Stimulated activated CD4-positive, alpha-beta T cell treated with anti-CD3 and anti-CD28 coated beads, Interleukin-1b, Interleukin-23, amount 100 ng/mL, for 1 hour (primary cell): ENCODE measurements at regions not wholly inside any gene's neighbourhood (a gene's known extent, or its start where the extent isn't known, plus 50 kb on each side); places are given as distances from the start of the nearest gene placed in this dataset.
"Not testable (repeated sequence)": the region's sequence is repeated elsewhere in the genome, so short reads cannot be mapped to it uniquely, and the experiment has no call there.

ENCODE experiments used
- DNase-seq, 2 donors: peaks; one replicate each; pipeline ENCODE4 v3.0.0-alpha.2; 2020; ENCODE audit warnings: low read depth in 2 of 2

DNA sequence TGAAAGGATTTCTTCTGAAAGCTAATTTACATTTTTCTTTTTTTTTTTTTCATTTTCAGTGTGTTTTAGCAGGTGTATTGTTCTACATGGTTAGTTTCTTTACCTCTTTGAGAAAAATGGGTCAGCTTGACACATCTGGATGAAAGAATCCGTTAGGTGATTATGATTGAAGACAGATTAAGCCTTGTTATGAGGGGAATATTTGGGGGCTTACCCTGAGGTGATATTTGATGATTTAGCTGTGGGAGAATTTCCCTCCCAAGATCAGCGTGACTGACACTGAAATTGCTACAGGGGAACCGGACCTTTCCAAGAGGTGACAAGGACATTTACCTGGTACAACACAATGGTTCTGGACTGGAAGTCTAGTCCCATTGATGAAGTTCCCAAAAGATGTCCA lies 147.5 kb downstream of the NFKBIZ start:
- DNase-seq: no peak

DNA sequence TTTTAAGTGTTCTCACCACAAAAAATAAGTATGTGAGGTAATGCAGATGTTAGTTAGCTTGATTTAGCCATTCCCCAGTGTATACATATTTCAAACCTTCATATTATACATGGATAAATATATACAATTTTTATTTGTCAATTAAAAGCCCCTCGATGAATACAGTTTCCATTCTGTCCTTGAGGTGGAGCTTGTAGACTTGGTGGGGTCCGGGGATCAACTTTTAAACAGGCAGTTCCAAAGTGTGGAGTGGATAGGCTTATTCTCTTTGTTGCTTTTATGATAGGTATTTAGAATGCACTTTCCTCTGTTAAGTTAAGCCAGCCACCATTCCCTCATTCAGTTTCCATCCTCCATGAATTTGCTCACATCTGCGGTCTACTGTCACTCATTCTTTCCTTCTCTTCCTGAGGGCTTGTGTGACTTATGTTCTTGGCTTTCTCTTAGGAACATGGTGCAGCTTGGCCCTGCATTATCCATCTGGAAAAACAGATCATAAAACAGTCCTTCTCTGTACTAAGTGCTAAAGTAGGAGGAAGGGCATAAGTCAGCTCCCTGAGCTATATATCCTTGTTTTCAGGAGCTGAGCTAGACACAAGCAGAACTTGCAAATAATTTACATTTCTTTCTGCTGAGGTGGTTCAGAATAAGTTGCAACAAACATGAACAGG lies 149.1 kb downstream of the NFKBIZ start:
- no peak for DNase-seq

DNA sequence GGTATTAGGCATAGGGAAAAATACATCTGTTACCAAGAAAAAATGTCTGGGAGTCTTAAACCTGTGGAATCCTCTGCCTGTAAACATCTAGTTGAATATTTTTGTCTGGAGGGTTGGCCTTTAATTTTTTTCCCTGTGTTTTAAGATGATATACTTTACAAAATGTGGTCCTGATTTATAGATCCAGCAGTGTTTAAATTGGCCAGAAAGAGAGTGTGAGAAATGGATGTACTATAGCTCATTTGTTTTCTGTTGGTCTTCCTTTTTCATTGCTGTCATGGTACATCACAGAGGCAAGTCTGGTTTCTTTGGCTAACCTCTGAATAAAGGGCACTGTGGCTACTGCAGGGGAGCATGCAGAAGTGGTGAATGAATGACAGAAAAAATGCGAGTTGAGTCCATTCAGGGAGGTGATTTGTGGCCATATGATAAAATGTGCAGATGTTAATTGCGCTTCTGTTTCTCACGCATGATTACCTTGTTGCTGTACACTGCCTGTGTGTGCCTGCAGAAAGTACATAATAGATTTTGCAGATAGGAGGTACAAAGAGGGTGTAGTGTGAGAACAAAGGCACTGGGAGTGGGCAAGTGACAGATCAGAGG lies 150.0 kb downstream of the NFKBIZ start:
- no peak for DNase-seq

DNA sequence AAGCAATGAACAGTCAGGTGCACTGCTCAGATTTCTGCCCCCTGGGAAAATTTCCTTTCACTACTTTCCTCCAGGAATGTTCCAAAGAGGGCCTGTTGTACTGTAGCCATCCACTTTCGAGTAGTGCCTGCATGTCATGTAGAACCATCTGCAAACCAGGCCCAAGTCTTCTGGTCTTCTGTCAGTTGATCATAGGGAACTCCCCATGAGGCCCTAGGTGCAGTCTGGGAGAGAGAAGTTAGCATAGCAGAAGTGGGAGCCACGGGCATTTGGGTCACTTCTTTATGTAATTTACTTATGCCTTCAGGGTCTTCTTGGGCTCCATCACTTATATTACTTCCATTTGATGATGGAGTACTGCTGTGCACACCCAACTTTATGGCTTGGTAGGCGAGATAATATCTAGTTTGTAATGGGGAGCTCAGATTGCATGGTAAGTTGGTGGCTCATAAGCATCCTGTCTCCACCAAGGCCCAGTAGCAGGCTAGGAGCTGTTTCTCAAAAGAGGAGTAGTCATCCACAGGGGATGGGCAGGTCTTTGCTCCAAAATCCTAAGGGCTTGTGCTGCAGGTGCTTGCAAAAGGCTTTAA lies 151.4 kb downstream of the NFKBIZ start:
- DNase-seq: no peak

DNA sequence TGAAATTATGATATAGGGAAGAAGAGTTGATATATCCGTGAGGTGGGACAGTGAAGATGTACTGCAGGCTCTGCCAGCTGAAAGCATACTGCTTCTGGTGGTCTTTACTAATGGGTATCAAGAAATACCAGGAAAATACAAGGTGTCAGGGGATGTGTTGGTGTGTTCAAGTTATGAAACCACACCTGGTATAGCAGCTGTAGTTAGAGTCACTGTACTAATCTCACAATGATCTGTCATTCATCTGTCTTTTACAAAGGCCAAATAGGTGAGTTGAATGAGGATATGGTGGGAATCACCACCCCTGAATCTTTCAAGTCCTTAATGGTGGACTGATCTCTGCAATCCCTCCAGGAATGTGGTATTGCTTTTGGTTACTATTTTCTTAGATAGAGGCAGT lies 152.7 kb downstream of the NFKBIZ start:
- no peak for DNase-seq

DNA sequence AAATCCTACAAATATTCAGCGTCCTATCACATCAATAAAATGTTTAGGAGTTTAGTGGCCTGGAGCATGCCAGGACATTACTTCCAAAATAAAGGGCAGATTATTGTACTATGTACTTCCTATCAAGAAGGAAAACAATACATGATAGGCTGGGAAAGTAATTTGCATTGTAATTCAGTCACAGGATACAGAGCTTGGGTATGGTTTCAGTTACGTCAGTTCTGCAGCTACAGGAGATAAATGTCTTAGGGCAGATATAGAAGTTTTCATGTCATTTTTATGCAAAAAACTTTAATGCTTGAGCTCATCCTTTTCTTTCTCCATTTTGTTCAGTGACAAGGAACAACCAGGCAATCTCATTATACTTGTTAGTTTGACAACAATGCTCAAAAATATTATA lies 155.2 kb downstream of the NFKBIZ start:
- no peak for DNase-seq

DNA sequence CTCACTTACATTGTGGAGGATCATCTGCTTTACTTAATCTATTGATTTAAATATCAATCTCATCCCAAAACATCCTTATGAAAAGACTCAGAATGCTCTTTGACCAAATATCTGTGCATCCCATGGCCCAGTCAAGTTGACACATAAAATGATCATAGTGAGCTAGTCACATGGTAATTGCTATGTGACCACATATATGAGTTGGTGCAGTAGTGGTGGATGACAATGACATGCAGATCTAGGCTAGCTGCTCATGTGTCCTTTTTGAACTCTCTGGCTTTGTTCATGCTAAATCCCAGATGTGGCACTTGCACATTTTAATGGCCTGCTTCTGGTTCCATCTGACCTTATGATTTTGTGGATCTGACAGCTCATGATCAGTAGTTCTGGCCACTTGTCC lies 156.2 kb downstream of the NFKBIZ start:
- DNase-seq: no peak

DNA sequence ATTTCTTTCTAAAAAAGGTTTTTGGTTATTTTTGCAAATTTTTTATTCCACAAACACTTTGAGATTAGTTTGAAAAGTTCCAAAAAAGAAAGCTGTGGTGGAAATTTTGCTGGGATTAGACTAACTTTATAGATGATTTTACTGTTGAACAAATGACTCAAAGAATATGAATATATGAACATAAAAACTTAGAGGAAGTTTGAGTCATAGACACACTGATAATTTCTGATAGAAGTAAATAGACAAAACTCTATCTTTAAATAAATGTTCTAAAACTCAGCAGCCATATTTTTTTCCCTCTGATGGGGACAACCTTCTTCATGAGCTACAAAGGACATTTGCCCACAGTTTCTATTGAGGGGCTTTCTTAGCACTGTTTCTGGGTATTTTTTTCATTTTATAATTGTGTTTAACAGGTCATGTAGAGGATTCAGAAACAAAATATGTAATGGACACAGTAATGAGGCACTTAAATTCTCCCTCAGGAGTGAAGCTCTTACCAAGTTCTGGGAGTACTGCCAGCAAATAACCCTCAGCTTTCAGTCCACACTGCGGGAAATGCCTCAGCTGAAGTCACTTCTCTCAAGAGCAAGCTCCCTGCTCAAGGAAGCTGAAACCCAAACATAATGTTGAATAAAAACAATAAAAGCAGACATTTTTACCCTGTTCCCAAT lies 157.6 kb downstream of the NFKBIZ start:
- DNase-seq: no peak

DNA sequence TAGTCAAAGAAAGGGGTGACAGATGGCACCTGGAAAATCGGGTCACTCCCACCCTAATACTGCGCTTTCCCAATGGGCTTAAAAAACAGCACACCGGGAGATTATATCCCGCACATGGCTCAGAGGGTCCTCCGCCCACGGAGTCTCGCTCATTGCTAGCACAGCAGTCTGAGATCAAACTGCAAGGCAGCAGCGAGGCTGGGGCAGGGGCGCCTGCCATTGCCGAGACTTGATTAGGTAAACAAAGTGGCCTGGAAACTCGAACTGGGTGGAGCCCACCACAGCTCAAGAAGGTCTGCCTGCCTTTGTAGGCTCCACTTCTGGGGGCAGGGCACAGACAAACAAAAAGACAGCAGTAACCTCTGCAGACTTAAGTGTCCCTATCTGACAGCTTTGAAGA lies 159.1 kb downstream of the NFKBIZ start:
- not testable (repeated sequence) for DNase-seq

DNA sequence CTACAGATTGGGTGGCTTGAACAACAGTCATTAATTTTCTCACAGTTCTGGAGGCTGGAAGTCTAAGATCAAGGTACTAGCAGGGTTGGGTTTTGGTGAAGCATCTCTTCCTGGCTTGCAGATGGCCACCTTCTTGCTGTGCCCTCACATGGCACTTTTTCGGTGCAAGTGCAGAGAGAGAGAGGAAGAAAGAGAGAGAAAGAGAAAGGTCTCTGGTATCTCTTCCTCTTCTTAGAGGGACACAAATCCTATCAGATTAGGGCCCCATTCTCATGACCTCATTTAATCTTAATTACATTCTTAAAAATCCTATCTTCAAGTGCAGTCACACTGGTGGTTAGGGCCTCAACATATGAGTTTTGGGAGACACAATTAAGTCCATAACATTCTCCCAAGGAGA lies 167.1 kb downstream of the NFKBIZ start:
- no peak for DNase-seq

DNA sequence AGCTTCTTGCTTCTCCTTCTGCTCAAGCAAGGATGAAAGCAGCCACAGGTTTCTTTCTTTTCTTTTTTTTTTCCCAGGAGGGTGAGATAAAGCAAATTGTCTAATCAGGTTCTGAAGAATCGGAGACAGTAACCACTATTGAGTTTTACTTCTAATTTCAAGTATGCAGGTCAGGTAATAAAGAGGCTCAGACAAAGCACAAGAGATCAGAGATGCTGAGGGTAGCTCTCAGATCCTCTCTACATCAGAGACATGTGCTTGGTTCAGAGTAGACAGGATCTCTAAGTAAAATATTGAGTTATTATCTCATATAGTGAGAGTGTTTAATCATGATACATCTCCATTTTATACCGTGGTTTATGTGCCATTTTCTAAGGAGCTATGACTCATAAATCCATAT lies 168.5 kb downstream of the NFKBIZ start:
- no peak for DNase-seq

DNA sequence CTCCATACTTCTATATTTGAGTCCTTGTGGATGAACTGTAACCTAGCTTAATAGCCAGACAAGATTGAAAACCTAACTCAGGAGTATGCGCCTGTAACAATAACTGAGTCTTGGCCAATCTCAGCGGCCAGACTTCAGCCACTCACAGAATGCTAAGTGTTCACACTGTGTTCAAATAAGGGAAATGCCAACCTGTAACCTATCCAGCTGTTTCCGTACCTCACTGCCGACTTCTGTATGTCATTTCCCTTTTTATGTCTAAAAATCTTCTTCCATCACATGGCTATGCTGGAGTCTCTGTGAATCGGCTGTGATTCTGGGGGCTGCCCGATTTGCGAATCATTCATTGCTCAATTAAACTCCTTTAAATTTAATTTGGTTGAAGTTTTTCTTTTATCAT lies 169.2 kb downstream of the NFKBIZ start:
- no peak for DNase-seq

DNA sequence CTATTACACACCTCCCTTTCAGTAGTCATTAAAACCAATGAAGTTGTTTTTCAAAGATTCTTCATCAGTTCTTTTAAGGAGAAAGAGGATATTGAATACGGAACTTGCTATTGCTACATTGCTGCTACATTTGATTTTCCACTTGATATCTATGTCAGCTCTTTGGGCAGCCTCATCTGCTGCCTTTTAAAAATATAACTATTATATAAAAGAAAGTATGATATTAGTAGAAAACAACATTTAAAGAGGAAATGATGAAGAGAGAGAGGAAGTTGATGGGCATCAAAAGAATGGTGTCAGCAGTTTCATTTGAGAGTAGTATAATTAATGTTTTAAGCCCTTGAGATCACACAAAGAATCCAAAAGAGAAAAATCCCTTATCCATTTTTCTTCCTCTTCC lies 171.4 kb downstream of the NFKBIZ start:
- DNase-seq: no peak

DNA sequence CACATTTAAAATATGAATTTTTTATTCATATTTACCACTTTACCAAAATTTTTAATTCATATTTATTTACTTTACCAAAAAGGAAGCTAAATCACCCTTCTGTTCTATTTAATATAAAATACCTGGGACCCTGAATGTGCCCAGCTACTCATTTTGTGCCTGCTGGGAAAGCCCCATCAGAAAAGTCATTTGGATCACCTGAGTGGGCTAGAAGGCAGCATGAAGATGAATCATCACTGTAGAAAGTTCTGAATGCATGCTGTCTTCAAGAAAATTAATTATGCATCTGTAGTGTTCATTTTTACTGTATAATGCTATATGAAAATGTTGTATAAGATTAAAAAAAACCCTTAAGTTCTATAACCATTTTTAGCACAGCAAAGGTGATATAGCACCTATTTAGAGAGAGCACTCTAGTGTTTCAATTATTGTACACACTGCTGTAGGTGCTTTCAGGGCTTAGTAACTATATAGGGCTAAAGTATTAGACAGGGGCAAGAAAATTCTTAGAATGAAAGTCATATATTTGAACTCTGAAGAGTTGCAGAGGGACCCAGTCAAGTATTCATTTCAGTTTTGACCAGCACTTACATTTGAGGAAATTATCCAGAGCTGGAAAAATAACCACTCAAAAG lies 175.1 kb downstream of the NFKBIZ start:
- no peak for DNase-seq

DNA sequence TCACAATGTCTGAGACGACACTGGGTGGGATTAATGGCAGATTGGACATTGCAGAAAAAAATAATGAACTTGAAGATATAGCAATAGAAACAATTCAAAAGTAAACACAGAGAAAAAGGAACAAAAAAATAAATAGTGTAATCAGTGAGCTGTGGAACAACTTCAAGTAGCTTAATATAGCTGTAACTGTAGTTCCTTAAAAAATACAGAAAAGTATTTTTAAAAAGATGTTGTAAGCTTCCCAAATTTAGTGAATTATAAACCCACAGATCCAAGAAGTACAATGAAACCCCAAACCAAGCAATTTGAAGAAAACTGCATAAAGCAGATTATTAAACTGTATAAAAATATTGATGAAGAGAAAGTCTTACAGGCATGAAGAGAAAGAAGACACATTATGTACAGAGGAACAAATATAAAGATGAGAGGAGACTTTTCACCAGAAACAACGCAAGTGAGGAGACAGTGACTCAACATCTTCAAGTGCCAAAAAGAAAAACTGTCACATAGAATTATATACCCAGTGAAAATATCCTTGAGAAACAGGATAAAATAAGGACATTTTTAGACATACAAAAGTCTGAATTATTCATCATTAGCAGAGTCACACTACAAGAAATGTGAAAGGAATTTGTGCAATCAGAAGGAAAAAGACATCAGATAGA lies 176.4 kb downstream of the NFKBIZ start:
- no peak for DNase-seq

DNA sequence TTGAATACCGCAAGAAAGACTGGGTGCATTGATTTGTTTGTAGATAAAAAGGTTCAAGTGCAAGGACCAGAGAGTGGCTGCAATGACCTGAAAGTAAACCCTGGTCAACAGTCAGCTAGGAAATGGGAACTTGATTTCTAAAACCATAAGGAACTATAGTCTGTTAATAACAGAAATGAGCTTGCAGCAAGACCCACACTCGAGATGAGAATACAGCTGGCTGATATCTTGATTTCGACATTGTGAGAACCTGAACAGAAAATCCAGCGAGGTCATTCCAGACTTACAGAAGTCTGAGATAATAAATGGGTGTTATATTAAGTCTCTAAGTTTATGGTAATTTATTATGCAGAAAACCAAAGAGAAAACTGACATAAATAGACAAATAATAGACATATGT lies 177.3 kb downstream of the NFKBIZ start:
- DNase-seq: no peak

DNA sequence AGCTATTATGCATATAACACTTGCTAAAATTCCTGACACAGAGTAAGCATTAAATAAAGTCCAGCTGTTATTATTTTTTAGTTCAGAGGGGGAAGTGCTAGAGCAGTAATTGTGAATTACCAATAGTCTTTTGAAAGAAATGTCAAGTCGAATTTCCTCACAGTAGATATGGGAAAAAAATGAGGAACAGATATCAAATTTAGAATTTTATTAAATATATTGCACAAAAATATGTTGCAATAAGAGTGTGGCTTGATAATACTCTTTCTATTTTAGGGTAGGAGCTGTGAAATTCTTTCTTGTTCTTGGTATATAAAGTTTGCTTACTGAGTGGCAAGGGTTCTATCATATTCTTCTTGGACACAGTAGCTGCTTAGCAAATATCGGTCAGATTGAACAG lies 181.3 kb downstream of the NFKBIZ start:
- DNase-seq: no peak

DNA sequence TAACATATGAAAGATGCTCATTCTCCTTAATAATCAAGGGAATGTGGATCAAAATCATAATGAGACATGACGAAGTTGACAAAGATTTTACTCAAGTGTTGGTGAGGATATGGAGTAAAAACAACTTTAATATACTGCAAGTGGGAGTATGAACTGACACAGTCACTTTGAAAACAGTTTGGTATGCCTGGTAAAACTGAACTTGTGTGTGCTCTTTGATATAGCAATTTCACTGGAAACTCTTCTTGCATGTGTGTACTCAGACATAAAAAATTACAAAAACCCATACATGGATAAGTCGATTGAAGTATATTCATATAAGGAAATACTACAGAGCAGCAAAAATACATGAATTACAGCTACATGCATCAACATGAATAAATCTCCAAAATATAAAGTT lies 182.5 kb downstream of the NFKBIZ start:
- DNase-seq: no peak

DNA sequence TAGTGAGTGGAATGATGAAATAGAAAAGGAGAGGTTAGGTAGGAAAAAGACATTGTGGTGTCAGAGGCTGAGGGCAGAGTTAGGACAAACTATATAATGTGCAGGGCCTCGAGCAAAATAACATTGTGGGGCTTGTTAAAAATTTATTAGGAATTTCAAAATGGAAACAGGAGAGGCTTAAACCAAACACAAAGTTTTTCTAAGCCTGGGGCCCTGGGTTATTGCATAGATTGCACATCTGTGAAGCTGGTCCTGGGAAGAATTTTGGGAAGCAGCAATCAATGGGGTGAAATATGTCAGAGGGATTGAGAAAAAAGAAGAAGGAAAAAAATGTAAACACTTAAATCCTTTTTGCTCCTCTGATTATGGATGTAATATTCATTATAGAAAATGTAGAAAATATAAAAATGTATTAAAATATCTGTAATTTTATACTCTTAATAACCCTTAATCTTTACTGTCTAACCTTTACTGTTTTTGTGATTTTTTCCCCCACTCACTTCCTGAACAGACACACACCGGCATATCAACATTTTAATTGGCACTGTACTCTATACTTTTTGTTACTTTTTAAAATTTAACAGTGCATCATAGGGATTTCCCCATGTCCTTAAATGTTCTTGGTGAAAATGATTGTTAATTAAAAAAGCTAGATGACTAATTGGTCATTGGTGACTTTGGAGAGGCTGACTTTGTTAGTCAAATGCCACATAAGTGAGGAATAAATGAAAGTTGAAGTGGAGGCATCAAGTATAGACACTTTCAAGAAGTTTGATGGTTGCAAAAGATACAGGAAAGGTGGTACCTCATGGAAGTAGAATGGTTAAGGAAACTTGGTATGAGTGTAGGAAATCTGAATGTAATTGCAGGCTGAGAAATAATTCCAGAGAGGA lies 183.4 kb downstream of the NFKBIZ start:
- DNase-seq: no peak

DNA sequence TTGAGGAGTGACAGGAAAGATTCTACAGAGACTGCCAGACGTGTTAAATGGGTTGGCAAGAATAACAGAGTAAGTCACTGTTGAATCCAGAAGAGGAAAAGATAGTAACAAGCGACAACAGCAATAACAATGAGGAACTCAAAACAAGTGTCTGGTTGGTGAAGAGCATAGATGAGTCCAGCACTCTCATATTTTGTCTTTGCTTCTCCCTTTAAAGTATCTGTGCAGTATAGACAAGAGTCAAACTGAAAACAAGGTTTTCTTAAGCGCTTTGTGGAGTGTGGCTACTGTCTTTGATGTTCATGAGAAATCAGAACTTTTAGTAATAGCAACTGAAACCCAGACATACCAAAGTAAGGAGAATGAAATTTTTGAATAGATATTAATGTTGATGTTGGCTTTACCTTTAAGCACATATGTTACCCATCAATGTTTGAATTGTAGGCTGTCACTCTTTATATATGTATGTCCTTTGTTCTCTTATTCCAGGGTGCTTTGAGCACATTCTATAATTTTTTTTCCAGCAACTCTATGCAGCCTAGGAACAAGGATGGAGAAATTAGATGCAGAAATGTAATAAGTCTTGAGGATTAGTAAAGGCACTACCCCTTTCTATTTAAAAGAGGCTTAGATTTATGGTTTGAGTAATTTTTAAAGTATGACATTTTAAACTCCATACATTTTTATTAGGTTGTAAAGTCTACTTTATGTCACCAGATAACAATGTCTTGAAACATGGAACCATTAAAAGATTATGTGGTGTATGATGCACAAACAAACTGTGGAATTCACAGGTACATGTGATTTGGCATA lies 185.5 kb downstream of the NFKBIZ start:
- no peak for DNase-seq
